Right lobe of liver (tissue), 4 donors: ENCODE measurements at regions not wholly inside any gene's neighbourhood (a gene's known extent, or its start where the extent isn't known, plus 50 kb on each side); places are given as distances from the start of the nearest gene placed in this dataset.

Source experiments
- CTCF ChIP-seq, 4 donors: fragments of 200-600 bp in 3 of 4; fragments of 450-650 bp in 1 of 4; IDR thresholded peaks; one replicate each; pipeline versions ENCODE4 v1.5.1 to v1.8.0; 2016 to 2022; ENCODE audit warnings: antibody characterized with exemption in 4 of 4, mild to moderate bottlenecking in 2 of 4
- POLR2A ChIP-seq: fragments of 450-650 bp; IDR thresholded peaks from one replicate; pipeline ENCODE4 v1.6.1; 2017; ENCODE audit warnings: antibody characterized with exemption, mild to moderate bottlenecking
- donor health status: DM: no; HTN: no; CAD: no.
- donor health status: DM: no; HTN: no; CAD: no.
- donor health status: DM: no; HTN: yes; CAD: no.

- TF ChIP-seq CTCF (IDR thresholded peaks at IDR 0.05) (no peak), POLR2A (no peak)
Observed at GRCh38 chr13:44189085-44189484, 184.5 kb upstream of the SERP2 start.
